IMR-90 (cell line): ENCODE measurements at regions not wholly inside any gene's neighbourhood (a gene's known extent, or its start where the extent isn't known, plus 50 kb on each side); places are given as distances from the start of the nearest gene placed in this dataset.

Experiments used
- ATAC-seq: fragments of 200-7000 bp; cut with Tn5 transposase; 2 replicates; pipeline ENCODE4 v1.9.1; 2020; ENCODE audit warnings: low read depth, mild to moderate bottlenecking, moderate library complexity
- BruUV-seq: library from RNA; stranded (reverse); fragments of 400-500 nt; replicated peaks from 2 replicates; lab custom pipeline; 2021; lab: Mats Ljungman, UMichigan
- CTCF ChIA-PET: fragments of 300-600 bp; formaldehyde crosslinking; extraction: SDS; loops from one replicate; lab custom pipeline; 2021; ENCODE audit warnings: antibody characterized with exemption; lab: Yijun Ruan, JAX
- POLR2A ChIA-PET: fragments of 300-600 bp; sonication (Branson Sonifier 250); formaldehyde crosslinking; loops from one replicate; lab custom pipeline; 2022; ENCODE audit warnings: antibody characterized with exemption; ENCODE audit not compliant: unreplicated experiment; lab: Charles Lee
- DNase-seq: peaks from one replicate; pipeline ENCODE4 v3.0.0; 2013
- H2AFZ ChIP-seq: replicated peaks from 2 replicates; pipeline ENCODE3; 2013; ENCODE audit warnings: low read length, mild to moderate bottlenecking; ENCODE audit not compliant: poor library complexity
- H2AK5ac ChIP-seq: 2 replicates; pipeline ENCODE4 v1.6.1; 2013; ENCODE audit warnings: low read depth, low read length, inconsistent platforms
- H2AK9ac ChIP-seq: replicated peaks from 2 replicates; pipeline ENCODE3; 2013; ENCODE audit warnings: mild to moderate bottlenecking, low read depth, low read length, moderate library complexity; ENCODE audit not compliant: poor library complexity
- H2BK120ac ChIP-seq: 2 replicates; pipeline ENCODE4 v1.6.1; 2013; ENCODE audit warnings: low read depth, low read length, inconsistent platforms
- H2BK15ac ChIP-seq: 3 replicates; pipeline ENCODE4 v1.6.1; 2013; ENCODE audit warnings: low read depth, low read length, inconsistent platforms
- H2BK20ac ChIP-seq: 2 replicates; pipeline ENCODE4 v1.6.1; 2013; ENCODE audit warnings: low read depth, mild to moderate bottlenecking, inconsistent platforms, low read length, moderate library complexity
- H2BK5ac ChIP-seq: 2 replicates; pipeline ENCODE4 v1.6.1; 2013; ENCODE audit warnings: mild to moderate bottlenecking, low read depth, low read length, inconsistent platforms; ENCODE audit not compliant: poor library complexity, severe bottlenecking
- H3K14ac ChIP-seq: replicated peaks from 2 replicates; pipeline ENCODE4 v1.6.1; 2013; ENCODE audit warnings: low read depth, low read length, inconsistent platforms
- H3K18ac ChIP-seq: 2 replicates; pipeline ENCODE4 v1.6.1; 2013; ENCODE audit warnings: low read depth, low read length, control low read depth
- H3K23ac ChIP-seq: 2 replicates; pipeline ENCODE4 v1.6.1; 2013; ENCODE audit warnings: low read depth, low read length, inconsistent platforms
- H3K27ac ChIP-seq: 2 replicates; pipeline ENCODE4 v1.5.1; 2013; ENCODE audit warnings: mild to moderate bottlenecking, control low read depth, low read length; ENCODE audit not compliant: insufficient read depth
- H3K27me3 ChIP-seq: 2 replicates; pipeline ENCODE4 v1.6.1; 2013; ENCODE audit warnings: low read length; ENCODE audit not compliant: control insufficient read depth, insufficient read depth
- H3K36me3 ChIP-seq: 2 replicates; pipeline ENCODE4 v1.6.1; 2013; ENCODE audit warnings: low read length, mixed read lengths; ENCODE audit not compliant: control insufficient read depth, insufficient read depth
- H3K4ac ChIP-seq: 2 replicates; pipeline ENCODE4 v1.6.1; 2013; ENCODE audit warnings: low read depth, low read length, inconsistent platforms
- H3K4me1 ChIP-seq: 2 replicates; pipeline ENCODE4 v1.6.1; 2013; ENCODE audit warnings: low read length, mixed read lengths; ENCODE audit not compliant: control insufficient read depth, insufficient read depth
- H3K4me2 ChIP-seq: 2 replicates; pipeline ENCODE4 v1.6.1; 2013; ENCODE audit warnings: low read depth, mild to moderate bottlenecking, control low read depth, low read length, moderate library complexity
- H3K4me3 ChIP-seq: 2 replicates; pipeline ENCODE4 v1.5.1; 2013; ENCODE audit warnings: low read depth, mild to moderate bottlenecking, control low read depth, low read length, moderate library complexity; ENCODE audit not compliant: insufficient read depth
- H3K56ac ChIP-seq: 2 replicates; pipeline ENCODE4 v1.6.1; 2013; ENCODE audit warnings: low read length, inconsistent platforms; ENCODE audit not compliant: insufficient read depth; ENCODE audit errors: extremely low read depth
- H3K79me1 ChIP-seq, 2 experiments: 2 replicates each; pipeline ENCODE4 v1.6.1; 2013; ENCODE audit warnings: low read length in 2 of 2, inconsistent platforms in 1 of 2, low read depth in 1 of 2
- H3K9ac ChIP-seq: 2 replicates; pipeline ENCODE4 v1.6.1; 2013; ENCODE audit warnings: low read depth, low read length, control low read depth
- H3K9me1 ChIP-seq: 2 replicates; pipeline ENCODE4 v1.6.1; 2013; ENCODE audit warnings: low read length, inconsistent platforms; ENCODE audit not compliant: insufficient read depth
- H3K9me3 ChIP-seq: 2 replicates; pipeline ENCODE4 v1.6.1; 2013; ENCODE audit warnings: low read length; ENCODE audit not compliant: control insufficient read depth, insufficient read depth
- H4K20me1 ChIP-seq: 2 replicates; pipeline ENCODE4 v1.6.1; 2013; ENCODE audit warnings: low read length, inconsistent platforms; ENCODE audit not compliant: insufficient read depth
- H4K5ac ChIP-seq: 2 replicates; pipeline ENCODE4 v1.6.1; 2013; ENCODE audit warnings: mild to moderate bottlenecking, low read depth, low read length, control low read depth
- H4K8ac ChIP-seq, 2 experiments: 2 replicates each; pipeline ENCODE4 v1.6.1; 2013; ENCODE audit warnings: low read depth in 2 of 2, low read length in 2 of 2, control low read depth in 1 of 2, inconsistent platforms in 1 of 2
- H4K91ac ChIP-seq: 2 replicates; pipeline ENCODE4 v1.6.1; 2013; ENCODE audit warnings: low read depth, low read length, inconsistent platforms; ENCODE audit not compliant: insufficient read depth
- BHLHE40 ChIP-seq: fragments of 150-350 bp; IDR thresholded peaks from 2 replicates; pipeline ENCODE4 v1.6.1; 2016; ENCODE audit warnings: mild to moderate bottlenecking, low read depth, low read length
- CEBPB ChIP-seq: IDR thresholded peaks from 2 replicates; pipeline ENCODE4 v1.6.1; 2012; ENCODE audit warnings: low read depth, low read length, improper control_type of control experiment
- CHD1 ChIP-seq: IDR thresholded peaks from 2 replicates; pipeline ENCODE4 v1.6.1; 2012; ENCODE audit warnings: low read depth, low read length, improper control_type of control experiment
- CTCF ChIP-seq: conservative IDR thresholded peaks from 2 replicates; pipeline ENCODE4 v1.5.1; 2012; ENCODE audit warnings: mild to moderate bottlenecking, low read depth, low read length, improper control_type of control experiment
- ELK1 ChIP-seq: fragments of 150-350 bp; IDR thresholded peaks from 2 replicates; pipeline ENCODE4 v1.6.1; 2016; ENCODE audit warnings: low read depth, mild to moderate bottlenecking, low read length, moderate library complexity, borderline replicate concordance
- FOS ChIP-seq: fragments of 150-350 bp; IDR thresholded peaks from 2 replicates; pipeline ENCODE4 v1.6.1; 2016; ENCODE audit warnings: low read depth, low read length
- MAFK ChIP-seq: IDR thresholded peaks from 2 replicates; pipeline ENCODE4 v1.6.1; 2012; ENCODE audit warnings: low read depth, low read length, improper control_type of control experiment
- MAZ ChIP-seq: IDR thresholded peaks from 2 replicates; pipeline ENCODE4 v1.6.1; 2012; ENCODE audit warnings: low read depth, mild to moderate bottlenecking, low read length, improper control_type of control experiment, moderate library complexity, borderline replicate concordance
- MXI1 ChIP-seq: IDR thresholded peaks from 2 replicates; pipeline ENCODE4 v1.6.1; 2012; ENCODE audit warnings: low read depth, mild to moderate bottlenecking, low read length, moderate library complexity, borderline replicate concordance
- NFE2L2 ChIP-seq: fragments of 150-350 bp; IDR thresholded peaks from 2 replicates; pipeline ENCODE4 v1.6.1; 2016; ENCODE audit warnings: low read depth, mild to moderate bottlenecking, low read length
- POLR2A ChIP-seq: IDR thresholded peaks from 2 replicates; pipeline ENCODE4 v1.6.1; 2012; ENCODE audit warnings: mild to moderate bottlenecking, low read depth, low read length
- RAD21 ChIP-seq: IDR thresholded peaks from 2 replicates; pipeline ENCODE4 v1.6.1; 2012; ENCODE audit warnings: low read length, improper control_type of control experiment
- RCOR1 ChIP-seq: IDR thresholded peaks from 2 replicates; pipeline ENCODE4 v1.6.1; 2012; ENCODE audit warnings: mild to moderate bottlenecking, low read length, improper control_type of control experiment; ENCODE audit not compliant: insufficient replicate concordance
- SMC3 ChIP-seq: fragments of 150-350 bp; IDR thresholded peaks from 2 replicates; pipeline ENCODE4 v1.6.1; 2016; ENCODE audit warnings: low read depth, mild to moderate bottlenecking, antibody characterized with exemption, low read length, moderate library complexity
- USF2 ChIP-seq: fragments of 150-350 bp; IDR thresholded peaks from 2 replicates; pipeline ENCODE4 v1.6.1; 2017; ENCODE audit warnings: mild to moderate bottlenecking, antibody characterized with exemption, low read length, low read depth
- dilution Hi-C: fragments of 300-500 bp; cut with HindIII; formaldehyde crosslinking; loops from one replicate; pipeline ENCODE4 v1.14.3; 2018; ENCODE audit warnings: low sequenced_read_pairs; ENCODE audit not compliant: unreplicated experiment
- in situ Hi-C: fragments of 300-500 bp; cut with MboI; formaldehyde crosslinking; loops from 3 replicates; pipeline ENCODE4 v1.14.3; 2019; ENCODE audit warnings: low sequenced_read_pairs, inconsistent platforms, mixed read lengths
- intact Hi-C: fragments of 100-400 bp; cut with micrococcal nuclease; formaldehyde crosslinking; loops from 2 replicates; pipeline ENCODE4 v1.10.0; 2022

DNA sequence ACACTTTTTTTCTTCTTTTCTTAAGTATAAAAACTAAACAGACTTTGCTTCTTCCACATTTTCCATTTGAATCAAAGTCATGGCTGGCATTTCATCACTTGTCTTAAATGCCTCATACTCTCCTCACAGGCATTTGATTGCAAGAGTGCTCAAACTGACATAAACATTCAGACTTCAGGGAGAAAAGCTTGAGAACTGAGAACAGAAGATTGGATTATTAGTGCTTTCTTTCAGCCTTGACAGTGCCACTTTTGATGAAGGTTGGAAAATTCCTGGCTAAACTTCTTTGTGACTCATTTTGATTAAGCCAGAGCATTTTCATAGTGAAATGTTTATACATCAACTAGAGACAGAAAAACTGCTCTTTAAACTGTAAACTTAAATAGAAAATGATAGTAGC, 544.4 kb downstream of the DIPK2A start:
- Histone ChIP-seq H2AK9ac (no peak overlapping the region), H3K9me1 (no peaks in the 10 kb centered on the region), H3K4me1 (no peaks in the 10 kb centered on the region), H2BK20ac (no peak overlapping the region), H3K79me1 (no peaks in the 10 kb centered on the region), H3K56ac (no peak overlapping the region), H2AK5ac (no peak overlapping the region), H3K27ac (no peak overlapping the region), H4K91ac (no peak overlapping the region), H3K9ac (no peak overlapping the region), H3K9me3 (no peaks in the 10 kb centered on the region), H3K27me3 (no peaks in the 10 kb centered on the region), H4K8ac (no peak overlapping the region), H3K23ac (no peak overlapping the region), H2AFZ (no peak overlapping the region), H3K4me2 (no peak overlapping the region), H4K5ac (no peak overlapping the region), H3K4ac (no peak overlapping the region), H2BK15ac (no peak overlapping the region), H2BK5ac (no peak overlapping the region), H4K20me1 (no peaks in the 10 kb centered on the region), H3K18ac (no peak overlapping the region), H3K36me3 (no peaks in the 10 kb centered on the region), H3K4me3 (no peak overlapping the region), H2BK120ac (no peak overlapping the region), H3K14ac (no peak overlapping the region)
- in situ Hi-C loops (no loop called here), dilution Hi-C loops (no loop called here), intact Hi-C loops (no loop called here)
- BruUV-seq = no TSS peak
- ATAC-seq = no peak
- ChIA-PET CTCF (no interaction called here), POLR2A (no interaction called here)
- no peak for DNase-seq
- TF ChIP-seq USF2 (no peak), NFE2L2 (no peak), ELK1 (no peak), MXI1 (no peak), BHLHE40 (no peak), FOS (no peak), CTCF (no peak), RCOR1 (no peak), POLR2A (no peak), MAZ (no peak), MAFK (no peak), SMC3 (no peak), CHD1 (no peak), RAD21 (no peak), CEBPB (no peak)
